GM19438 (cell line): ENCODE measurements at regions not wholly inside any gene's neighbourhood (a gene's known extent, or its start where the extent isn't known, plus 50 kb on each side); places are given as distances from the start of the nearest gene placed in this dataset.
"Not testable (repeated sequence)": the region's sequence is repeated elsewhere in the genome, so short reads cannot be mapped to it uniquely, and the experiment has no call there.

Source experiments
- ATAC-seq: cut with Tn5 transposase; IDR thresholded peaks from one replicate; pipeline ENCODE4 v1.9.1; 2021; ENCODE audit warnings: low read depth; ENCODE audit not compliant: unreplicated experiment

DNA sequence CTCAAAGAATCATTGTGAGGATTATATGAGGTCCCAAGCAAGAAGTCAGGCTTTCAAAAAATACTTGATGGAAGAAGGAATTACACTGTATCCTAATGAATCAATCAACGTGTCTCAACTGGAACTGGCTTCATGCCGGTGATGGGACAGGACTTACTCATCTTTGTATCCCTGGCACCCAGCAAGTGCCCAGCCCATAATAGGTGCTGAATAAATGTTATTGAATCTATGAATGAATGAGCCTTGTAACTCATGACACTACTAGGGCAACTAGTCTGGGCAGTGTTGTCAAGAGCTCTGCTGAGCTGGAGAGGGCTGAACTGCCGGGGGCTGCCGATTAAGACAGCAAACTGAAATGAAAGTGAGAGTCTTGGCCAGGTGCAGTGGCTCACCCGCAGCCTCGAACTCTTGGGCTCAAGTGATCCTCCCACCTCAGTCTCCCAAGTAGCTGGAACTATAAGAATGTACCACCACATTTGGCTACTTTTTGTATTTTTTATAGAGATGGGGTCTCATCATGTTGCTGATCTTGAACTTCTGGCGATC lies 87.2 kb upstream of the KIF5B start:
- no peak for ATAC-seq

DNA sequence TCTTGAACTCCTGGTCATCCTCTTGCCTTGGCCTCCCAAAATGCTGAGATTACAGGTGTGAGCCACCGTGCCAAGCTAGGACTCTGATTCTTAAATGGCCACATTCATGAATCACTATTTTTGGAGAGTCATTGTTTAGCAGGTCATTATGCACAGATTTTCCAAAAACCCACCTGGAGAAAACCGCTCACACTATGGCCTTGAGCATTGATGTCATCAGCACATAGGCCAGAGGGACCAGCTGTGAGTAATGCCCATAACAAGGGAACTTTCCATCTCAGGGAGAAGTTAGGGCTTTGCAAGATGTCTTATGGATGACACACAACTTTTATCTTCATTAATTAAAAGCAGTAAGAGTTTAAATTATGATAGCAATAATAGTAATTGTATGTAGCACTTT lies 86.4 kb upstream of the KIF5B start:
- no peak for ATAC-seq

GRCh38 chr10:32141018-32141807 lies 85.0 kb upstream of the KIF5B start:
- ATAC-seq: no peak

GRCh38 chr10:32140403-32140802 lies 84.2 kb upstream of the KIF5B start:
- no peak for ATAC-seq

DNA sequence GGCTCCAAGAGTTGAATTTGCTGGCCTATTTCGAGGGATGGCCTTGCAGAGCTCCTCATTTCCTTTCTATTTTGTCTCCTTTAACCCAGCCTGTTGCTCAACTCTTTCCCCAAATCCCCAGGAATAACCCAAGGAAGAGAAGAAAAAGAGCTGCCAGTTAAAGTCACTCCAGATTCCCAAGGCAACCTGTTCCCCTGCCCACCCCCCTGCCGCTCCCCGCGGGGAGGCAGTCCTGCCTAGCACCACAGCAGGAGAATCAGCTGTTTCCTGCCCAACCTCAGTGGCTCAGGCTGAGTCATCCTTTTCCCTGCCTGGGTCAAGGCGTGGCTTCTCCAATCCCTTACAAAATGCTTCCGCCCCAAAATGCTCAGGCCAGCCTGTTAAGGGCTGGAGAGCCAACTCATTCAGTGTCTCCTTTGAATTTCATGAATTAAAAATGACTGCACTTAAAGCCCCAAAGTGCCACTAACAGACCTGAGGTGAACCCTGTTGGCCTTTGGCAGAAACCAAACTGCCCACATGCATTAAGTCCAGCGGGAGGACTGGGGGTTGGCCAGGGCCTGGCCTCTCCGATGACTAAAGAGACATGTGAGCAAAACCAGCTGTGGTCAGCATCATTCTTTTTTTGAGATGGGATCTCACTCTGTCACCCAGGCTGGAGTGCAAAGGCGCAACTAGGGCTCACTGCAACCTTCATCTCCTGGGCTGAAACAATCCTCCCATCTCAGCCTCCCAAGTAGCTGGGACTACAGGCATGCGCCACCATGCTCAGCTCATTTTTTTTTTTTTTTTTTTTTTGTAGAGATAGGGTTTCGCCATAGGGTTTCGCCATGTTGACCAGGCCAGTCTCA lies 83.2 kb upstream of the KIF5B start:
- ATAC-seq: no peak

DNA sequence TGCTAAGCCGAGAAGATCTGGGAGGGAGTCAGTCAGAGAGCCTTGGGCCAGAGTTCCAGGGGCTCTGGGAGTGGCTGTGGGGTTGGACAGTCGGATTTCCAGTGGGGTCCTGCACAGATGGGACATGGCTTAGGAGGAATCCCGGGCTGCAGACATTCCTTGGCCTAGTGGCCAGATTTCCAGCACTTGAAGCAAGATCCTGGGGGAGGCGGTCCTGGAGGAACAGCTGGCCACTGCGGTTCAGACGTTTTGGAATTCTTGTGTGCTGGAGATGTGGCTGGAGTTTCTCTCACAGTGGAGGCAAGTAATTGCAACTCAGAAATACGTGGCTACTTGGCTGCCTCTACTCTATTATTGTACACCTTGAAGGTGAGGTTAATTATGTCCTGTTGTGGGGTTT lies 80.7 kb upstream of the KIF5B start:
- not testable (repeated sequence) for ATAC-seq

DNA sequence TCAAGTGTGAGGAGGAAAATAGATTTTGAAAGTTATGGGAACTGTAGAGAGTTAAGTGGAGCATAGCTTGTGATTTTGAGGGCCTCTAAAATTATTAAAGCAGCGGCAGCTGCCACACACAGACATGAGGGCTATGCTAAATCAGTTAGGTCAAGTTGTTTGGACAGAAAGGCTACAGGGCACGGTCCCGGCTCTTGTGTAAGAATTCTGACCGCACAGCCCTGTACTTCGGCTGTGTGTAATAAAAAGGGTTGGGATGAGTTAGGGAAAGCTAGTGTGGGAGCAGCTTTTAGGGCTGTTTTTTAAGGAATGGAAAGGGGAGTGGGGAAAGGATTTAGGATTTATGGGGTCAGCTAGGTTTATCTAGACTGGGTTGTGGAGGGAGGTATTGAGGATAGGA lies 79.6 kb upstream of the KIF5B start:
- not testable (repeated sequence) for ATAC-seq

DNA sequence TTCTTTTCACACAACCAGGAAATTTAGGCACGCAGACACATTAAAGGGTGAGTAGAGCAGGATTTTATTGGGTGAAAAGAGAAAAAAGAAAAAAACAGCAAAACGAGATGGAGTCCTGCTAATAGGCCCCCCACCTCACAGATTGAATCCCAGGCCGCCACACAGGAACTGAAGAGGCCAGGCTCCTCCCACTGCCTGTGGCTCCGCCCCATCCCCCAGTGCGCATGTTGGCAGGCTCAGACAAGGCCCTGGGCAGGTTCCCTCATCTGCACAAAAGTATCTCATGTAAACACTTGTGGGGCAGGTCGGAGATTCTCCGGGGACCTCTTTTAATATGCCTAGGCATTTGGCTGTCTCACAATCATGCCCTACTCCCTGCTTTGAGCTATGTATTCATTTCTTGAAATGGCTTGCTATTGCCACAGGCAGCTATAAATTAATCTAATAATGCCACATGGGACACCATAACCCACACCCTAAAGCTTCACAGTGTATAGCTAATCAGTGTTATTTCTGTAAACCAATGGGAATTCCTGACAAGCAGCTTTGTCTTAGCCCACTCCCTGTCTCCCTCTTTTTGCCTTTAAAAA lies 76.2 kb upstream of the KIF5B start:
- ATAC-seq: no peak

DNA sequence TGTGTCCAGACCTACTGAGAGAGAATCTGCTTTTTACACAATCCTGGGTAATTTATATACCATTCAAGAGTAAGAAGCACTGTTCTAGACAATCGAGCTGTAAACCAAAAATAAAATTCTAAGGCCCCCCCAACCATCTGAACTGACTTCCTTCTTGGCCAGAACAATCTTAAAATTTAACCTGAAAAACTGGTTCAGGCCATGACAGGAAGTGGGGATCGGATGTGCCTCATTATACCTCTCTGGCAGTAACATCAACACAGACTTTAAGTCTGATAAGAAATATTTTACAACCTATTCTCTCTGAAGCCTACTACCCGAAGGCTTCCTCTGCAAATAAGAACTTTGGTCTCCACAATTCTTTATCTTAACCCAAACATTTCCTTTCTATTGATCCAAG lies 75.2 kb upstream of the KIF5B start:
- ATAC-seq: no peak

- no peak for ATAC-seq
Measured at GRCh38 chr10:32130788-32131187, 74.6 kb upstream of the KIF5B start.

DNA sequence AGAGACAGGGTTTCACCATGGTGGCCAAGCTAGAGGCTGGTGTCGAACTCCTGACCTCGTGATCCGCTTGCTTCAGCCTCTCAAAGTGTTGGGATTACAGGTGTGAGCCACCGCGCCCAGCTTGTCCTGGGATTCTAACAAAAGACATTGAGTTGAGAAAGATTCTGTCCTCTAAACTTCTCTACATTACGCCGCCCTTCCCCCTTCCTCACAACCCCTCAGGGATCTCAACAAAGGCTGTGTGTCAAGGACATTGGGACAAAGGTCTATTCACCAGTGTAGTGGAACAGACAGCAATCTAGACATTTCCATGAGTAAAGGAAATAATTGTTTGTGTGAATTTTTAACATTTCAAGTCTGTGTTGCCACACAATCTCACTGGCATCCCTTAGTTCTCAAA lies 68.8 kb upstream of the KIF5B start:
- ATAC-seq: no peak

DNA sequence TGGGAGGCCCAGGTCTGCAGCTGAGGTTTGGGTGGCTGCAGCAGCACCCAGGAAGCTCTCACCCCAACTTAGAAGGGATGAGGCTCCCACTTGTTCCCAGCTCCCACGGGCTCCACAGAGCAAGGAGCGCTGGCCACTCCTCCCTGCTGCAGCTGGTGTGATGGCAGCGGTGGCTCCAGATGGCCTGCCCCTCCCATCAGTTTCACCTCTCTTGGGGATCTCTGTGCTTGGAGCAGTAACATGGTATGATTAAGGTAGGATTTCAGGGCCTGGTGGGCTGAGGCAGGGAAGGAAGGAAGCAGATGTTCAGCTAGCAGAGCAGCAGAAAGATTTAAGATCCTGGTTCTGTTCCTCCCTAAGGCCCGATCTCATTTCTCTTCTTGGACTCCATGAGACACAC lies 66.8 kb upstream of the KIF5B start:
- ATAC-seq: no peak

DNA sequence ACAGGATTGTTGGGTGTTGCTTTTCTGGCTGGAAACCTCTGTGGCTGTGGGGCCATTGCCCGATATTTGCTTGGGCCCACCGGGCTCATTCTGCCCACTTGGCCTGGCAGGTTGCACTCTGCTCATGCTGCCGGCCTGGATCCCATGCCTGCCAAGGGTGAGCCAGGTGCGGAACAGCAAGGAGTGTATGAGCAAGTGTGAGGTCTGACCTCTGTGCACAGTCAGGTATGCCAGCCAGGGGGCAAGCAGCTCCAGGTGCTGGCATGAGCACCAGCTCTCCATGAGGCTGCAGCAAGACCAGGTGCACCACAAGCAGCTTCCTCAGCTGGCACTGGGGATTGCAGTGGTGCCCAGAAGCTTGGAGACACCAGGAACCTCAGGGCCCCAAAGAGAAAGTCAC lies 65.4 kb upstream of the KIF5B start:
- ATAC-seq: no peak

DNA sequence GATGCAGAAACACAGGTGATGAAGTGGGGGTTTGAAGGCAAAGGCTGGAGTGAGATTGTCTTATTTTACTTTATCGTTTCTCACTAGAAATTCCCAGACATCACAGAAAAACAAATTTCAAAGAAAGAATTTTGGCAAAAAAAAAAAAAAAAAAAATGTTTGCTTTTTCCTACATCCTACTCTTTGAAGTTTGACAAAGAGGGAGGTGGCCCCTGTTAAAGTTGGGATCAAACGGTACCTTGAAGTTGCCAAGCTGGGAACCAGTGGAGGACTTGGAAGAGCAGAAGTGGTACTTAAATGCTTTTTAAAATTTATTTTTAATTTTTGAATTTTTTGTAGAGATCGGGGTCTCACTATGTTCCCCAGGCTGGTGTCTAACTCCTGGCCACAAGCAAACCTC lies 63.9 kb upstream of the KIF5B start:
- no peak for ATAC-seq

GRCh38 chr10:32114508-32114907 lies 58.3 kb upstream of the KIF5B start:
- ATAC-seq: no peak

DNA sequence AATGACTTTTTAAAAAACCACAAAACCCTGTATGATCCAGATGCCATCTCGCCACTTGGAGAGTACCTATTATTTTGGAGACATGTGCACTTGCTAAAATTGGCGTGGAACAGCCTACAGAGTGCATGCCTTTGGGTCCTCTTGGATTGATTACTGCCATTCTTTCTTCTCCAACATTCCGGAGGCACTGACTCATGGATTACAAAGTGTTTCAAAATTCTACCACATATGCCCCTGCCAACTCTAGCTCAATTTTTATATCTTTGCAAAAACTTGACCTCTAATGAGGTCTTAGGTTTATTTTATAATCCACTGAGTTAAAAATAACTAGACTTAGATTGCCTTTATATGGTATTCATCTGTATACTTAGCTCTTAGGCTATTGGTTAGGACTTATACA lies 55.8 kb upstream of the KIF5B start:
- ATAC-seq: no peak

GRCh38 chr10:32111585-32111984 lies 55.4 kb upstream of the KIF5B start:
- no peak for ATAC-seq

DNA sequence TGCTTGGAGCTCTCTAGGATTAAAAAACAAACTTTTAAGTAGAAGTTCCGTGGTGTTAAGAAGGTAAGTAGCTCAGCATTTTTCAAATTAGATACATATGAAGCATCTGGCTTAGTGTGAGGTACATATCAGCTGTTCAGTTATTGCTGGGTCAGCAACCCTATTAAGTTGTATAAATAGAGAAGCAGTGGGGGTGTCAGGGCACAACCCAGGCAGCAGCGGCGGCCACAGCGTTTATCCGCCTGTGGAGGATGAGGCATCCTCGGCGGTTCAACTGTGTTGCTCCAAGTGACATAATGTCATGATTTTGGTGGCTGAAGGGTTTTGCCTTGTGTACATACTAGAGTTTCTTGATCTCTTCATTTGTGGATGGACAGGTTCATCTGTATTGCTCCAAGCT lies 54.6 kb upstream of the KIF5B start:
- no peak for ATAC-seq

- ATAC-seq: no peak
Measured at GRCh38 chr10:32109603-32110002, 53.4 kb upstream of the KIF5B start.
